ENCODE measurements at regions not wholly inside any gene's neighbourhood (a gene's known extent, or its start where the extent isn't known, plus 50 kb on each side); places are given as distances from the start of the nearest gene placed in this dataset.

DNA sequence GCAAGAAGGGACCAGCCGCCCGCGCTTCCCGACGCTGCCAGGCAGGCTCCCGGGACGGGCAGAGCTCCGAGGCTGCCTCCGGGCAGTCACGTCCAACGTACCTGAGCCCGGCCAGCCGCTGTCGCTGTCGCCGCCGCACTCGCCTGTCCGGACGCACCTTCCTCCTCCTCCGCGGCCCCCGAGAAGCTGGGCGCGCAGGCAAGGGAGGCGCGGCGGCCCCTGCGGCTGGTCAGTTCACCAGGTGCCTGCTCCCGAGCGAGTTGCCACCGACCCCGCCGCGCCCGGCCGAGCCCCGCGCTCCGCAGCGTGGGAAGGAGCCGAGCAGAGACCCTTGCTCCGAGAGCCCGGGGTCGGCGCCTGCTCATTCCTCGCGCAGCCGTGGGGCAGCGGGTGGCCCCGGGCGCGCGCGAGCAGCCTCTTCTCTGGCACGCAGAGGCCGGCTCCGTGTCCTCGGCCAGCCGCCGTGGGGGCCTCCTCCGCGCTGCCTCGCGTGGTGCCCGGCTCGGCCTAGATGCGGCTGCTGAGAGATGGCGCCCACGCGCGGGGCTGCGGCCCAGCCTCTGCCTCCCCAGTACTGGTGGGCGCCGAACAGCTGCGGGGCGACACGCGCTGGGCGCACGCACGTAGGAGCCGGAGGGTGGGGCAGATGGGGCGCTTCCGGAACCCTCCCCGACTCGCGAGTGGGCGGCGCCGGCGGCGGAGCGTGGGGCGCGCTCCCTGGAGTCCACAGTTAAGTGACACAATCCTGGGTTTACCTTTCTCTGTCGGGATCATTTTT is 419.4 kb downstream of the UQCRFS1 start:
- TF ChIP-seq, protein P1, sequence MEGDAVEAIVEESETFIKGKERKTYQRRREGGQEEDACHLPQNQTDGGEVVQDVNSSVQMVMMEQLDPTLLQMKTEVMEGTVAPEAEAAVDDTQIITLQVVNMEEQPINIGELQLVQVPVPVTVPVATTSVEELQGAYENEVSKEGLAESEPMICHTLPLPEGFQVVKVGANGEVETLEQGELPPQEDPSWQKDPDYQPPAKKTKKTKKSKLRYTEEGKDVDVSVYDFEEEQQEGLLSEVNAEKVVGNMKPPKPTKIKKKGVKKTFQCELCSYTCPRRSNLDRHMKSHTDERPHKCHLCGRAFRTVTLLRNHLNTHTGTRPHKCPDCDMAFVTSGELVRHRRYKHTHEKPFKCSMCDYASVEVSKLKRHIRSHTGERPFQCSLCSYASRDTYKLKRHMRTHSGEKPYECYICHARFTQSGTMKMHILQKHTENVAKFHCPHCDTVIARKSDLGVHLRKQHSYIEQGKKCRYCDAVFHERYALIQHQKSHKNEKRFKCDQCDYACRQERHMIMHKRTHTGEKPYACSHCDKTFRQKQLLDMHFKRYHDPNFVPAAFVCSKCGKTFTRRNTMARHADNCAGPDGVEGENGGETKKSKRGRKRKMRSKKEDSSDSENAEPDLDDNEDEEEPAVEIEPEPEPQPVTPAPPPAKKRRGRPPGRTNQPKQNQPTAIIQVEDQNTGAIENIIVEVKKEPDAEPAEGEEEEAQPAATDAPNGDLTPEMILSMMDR (IDR thresholded peaks at IDR 0.05 in 4 of 5, conservative IDR thresholded peaks at IDR 0.05 in 1 of 5), result no peak
- no peak for TF ChIP-seq POLR2A (IDR thresholded peaks at IDR 0.05)

Measured in gastrocnemius medialis (tissue), 4 donors.